Gastroesophageal sphincter (tissue), 3 donors: ENCODE measurements at regions not wholly inside any gene's neighbourhood (a gene's known extent, or its start where the extent isn't known, plus 50 kb on each side); places are given as distances from the start of the nearest gene placed in this dataset.

Experiments used
- POLR2A ChIP-seq, 2 donors: fragments of 450-650 bp; IDR thresholded peaks; one replicate each; pipeline ENCODE4 v1.6.1; 2017; ENCODE audit warnings: antibody characterized with exemption in 2 of 2, mild to moderate bottlenecking in 2 of 2, moderate library complexity in 1 of 2
- TF ChIP-seq, protein P1 (sequence below), 4 experiments: fragments of 200-600 bp in 2 of 4; fragments of 450-650 bp in 2 of 4; sonication (generic) in 1 of 4; IDR thresholded peaks; one replicate each; pipeline ENCODE4 v1.5.1; 2017 to 2019; ENCODE audit warnings: antibody characterized with exemption in 4 of 4, mild to moderate bottlenecking in 2 of 4, moderate library complexity in 2 of 4

DNA sequence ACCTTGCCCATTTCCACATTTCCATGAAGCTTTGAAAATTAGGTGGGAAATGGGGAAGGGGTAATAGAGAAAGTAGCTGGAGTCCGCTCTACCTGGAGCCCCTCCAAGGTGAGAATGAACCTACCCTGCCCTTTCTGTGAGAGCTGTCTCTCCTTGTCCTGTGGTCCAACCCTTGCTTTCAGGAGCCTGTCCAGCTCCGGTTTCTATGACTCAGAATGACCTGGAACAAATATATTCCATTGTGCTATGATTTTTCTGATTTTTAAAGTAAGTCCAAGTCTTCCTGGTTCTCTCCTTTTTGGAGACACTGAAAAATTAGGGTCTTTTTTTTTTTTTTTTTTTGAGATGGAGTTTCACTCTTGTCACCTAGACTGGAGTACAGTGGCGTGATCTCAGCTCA lies 89.1 kb upstream of the VASH1 start:
- TF ChIP-seq, protein P1, sequence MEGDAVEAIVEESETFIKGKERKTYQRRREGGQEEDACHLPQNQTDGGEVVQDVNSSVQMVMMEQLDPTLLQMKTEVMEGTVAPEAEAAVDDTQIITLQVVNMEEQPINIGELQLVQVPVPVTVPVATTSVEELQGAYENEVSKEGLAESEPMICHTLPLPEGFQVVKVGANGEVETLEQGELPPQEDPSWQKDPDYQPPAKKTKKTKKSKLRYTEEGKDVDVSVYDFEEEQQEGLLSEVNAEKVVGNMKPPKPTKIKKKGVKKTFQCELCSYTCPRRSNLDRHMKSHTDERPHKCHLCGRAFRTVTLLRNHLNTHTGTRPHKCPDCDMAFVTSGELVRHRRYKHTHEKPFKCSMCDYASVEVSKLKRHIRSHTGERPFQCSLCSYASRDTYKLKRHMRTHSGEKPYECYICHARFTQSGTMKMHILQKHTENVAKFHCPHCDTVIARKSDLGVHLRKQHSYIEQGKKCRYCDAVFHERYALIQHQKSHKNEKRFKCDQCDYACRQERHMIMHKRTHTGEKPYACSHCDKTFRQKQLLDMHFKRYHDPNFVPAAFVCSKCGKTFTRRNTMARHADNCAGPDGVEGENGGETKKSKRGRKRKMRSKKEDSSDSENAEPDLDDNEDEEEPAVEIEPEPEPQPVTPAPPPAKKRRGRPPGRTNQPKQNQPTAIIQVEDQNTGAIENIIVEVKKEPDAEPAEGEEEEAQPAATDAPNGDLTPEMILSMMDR (IDR thresholded peaks at IDR 0.05), result no peak
- no peak for TF ChIP-seq POLR2A (IDR thresholded peaks at IDR 0.05)
